B cell (primary cell): ENCODE measurements at regions not wholly inside any gene's neighbourhood (a gene's known extent, or its start where the extent isn't known, plus 50 kb on each side); places are given as distances from the start of the nearest gene placed in this dataset.

Experiments used
- ATAC-seq: fragments of 200-7000 bp; cut with Tn5 transposase; one replicate; pipeline ENCODE4 v1.10.0; 2021; ENCODE audit warnings: low read depth, mild to moderate bottlenecking, moderate number of reproducible peaks, moderate library complexity
- CTCF ChIA-PET: fragments of 350-600 bp; sonication (Branson Sonifier 250); formaldehyde crosslinking; loops from one replicate; lab custom pipeline; 2021; ENCODE audit warnings: antibody characterized with exemption, inconsistent platforms; lab: Charles Lee
- POLR2A ChIA-PET: fragments of 350-600 bp; sonication (Branson Sonifier 250); formaldehyde crosslinking; loops from one replicate; lab custom pipeline; 2021; ENCODE audit warnings: antibody characterized with exemption; lab: Charles Lee
- DNase-seq: peaks from one replicate; pipeline ENCODE4 v3.0.0; 2013
- H2AFZ ChIP-seq: 2 replicates; pipeline ENCODE4 v1.6.1; 2012; ENCODE audit warnings: mild to moderate bottlenecking, low read depth, low read length; ENCODE audit not compliant: insufficient read depth, poor library complexity, severe bottlenecking
- H3K27ac ChIP-seq, 2 donors: 1 replicate in 1 of 2; 2 replicates in 1 of 2; pipeline ENCODE4 v1.5.1; 2012 to 2013; ENCODE audit warnings: low read length in 2 of 2, mild to moderate bottlenecking in 2 of 2, moderate library complexity in 1 of 2
- H3K27me3 ChIP-seq, 4 experiments: fragments of 200-600 bp in 1 of 4; sonication (generic) in 1 of 4; replicated peaks in 1 of 4; 1 replicate in 2 of 4; 2 replicates in 2 of 4; pipeline versions ENCODE4 v1.6.1 to v1.7.0; 2013 to 2016; ENCODE audit warnings: low read length in 3 of 4, mild to moderate bottlenecking in 2 of 4, mixed read lengths in 1 of 4, moderate library complexity in 1 of 4; ENCODE audit not compliant: insufficient read depth in 4 of 4, control insufficient read depth in 3 of 4; ENCODE audit errors: control extremely low read depth in 1 of 4
- H3K36me3 ChIP-seq, 2 experiments: replicated peaks in 1 of 2; 1 replicate in 1 of 2; 2 replicates in 1 of 2; pipeline versions ENCODE4 v1.6.1 to v1.7.1; 2013; ENCODE audit warnings: low read length in 1 of 2; ENCODE audit not compliant: insufficient read depth in 2 of 2, control insufficient read depth in 1 of 2; ENCODE audit errors: control extremely low read depth in 1 of 2, extremely low read depth in 1 of 2
- H3K4me1 ChIP-seq, 2 donors: fragments of 200-600 bp in 1 of 2; sonication (generic) in 1 of 2; 1 replicate in 1 of 2; 2 replicates in 1 of 2; pipeline versions ENCODE4 v1.5.1 to v1.6.1; 2013 to 2017; ENCODE audit warnings: low read length in 2 of 2; ENCODE audit not compliant: control insufficient read depth in 2 of 2, insufficient read depth in 2 of 2
- H3K4me2 ChIP-seq: replicated peaks from 2 replicates; pipeline ENCODE3; 2012; ENCODE audit warnings: mild to moderate bottlenecking, low read depth, low read length; ENCODE audit not compliant: poor library complexity, severe bottlenecking
- H3K4me3 ChIP-seq, 5 experiments: fragments of 200-600 bp in 1 of 5; sonication (generic) in 1 of 5; 1 replicate in 3 of 5; 2 replicates in 2 of 5; pipeline versions ENCODE4 v1.5.1 to v1.7.0; 2011 to 2016; ENCODE audit warnings: low read length in 4 of 5, mild to moderate bottlenecking in 4 of 5, low read depth in 2 of 5, control low read depth in 1 of 5, moderate library complexity in 1 of 5; ENCODE audit not compliant: insufficient read depth in 1 of 5; ENCODE audit errors: control extremely low read depth in 1 of 5, extremely low read depth in 1 of 5
- H3K79me2 ChIP-seq: fragments of 200-600 bp; sonication (generic); one replicate; pipeline ENCODE4 v1.6.0; 2016; ENCODE audit warnings: low read length; ENCODE audit not compliant: control insufficient read depth, insufficient read depth
- H3K9ac ChIP-seq: fragments of 200-600 bp; sonication (generic); 2 replicates; pipeline ENCODE4 v1.6.1; 2017; ENCODE audit warnings: mild to moderate bottlenecking, low read length, moderate library complexity
- H3K9me3 ChIP-seq, 3 donors: one replicate each; pipeline versions ENCODE4 v1.6.1 to v1.7.1; 2013; ENCODE audit warnings: low read length in 2 of 3; ENCODE audit not compliant: control insufficient read depth in 2 of 3, insufficient read depth in 1 of 3; ENCODE audit errors: control extremely low read depth in 1 of 3
- H4K20me1 ChIP-seq: 2 replicates; pipeline ENCODE4 v1.6.0; 2012; ENCODE audit warnings: mild to moderate bottlenecking, low read length; ENCODE audit not compliant: insufficient read depth, control insufficient read depth, poor library complexity, severe bottlenecking
- H3K27ac Mint-ChIP-seq: one replicate; pipeline ENCODE4 v1.8.0; 2021; ENCODE audit warnings: mixed read lengths
- H3K27me3 Mint-ChIP-seq: one replicate; pipeline ENCODE4 v1.8.0; 2021; ENCODE audit warnings: mixed read lengths
- H3K4me1 Mint-ChIP-seq: one replicate; pipeline ENCODE4 v1.8.0; 2021; ENCODE audit warnings: mixed read lengths
- H3K4me3 Mint-ChIP-seq: one replicate; pipeline ENCODE4 v1.8.0; 2021; ENCODE audit warnings: mixed read lengths
- H3K9me3 Mint-ChIP-seq: one replicate; pipeline ENCODE4 v1.8.0; 2022; ENCODE audit warnings: mixed read lengths; ENCODE audit not compliant: insufficient read depth
- EZH2 ChIP-seq: IDR thresholded peaks from 2 replicates; pipeline ENCODE4 v1.6.1; 2012; ENCODE audit warnings: borderline replicate concordance, low read depth, mild to moderate bottlenecking, moderate library complexity, low read length; ENCODE audit not compliant: insufficient read depth, poor library complexity, severe bottlenecking
- WGBS: methylation state at CpG from one replicate; pipeline ENCODE4 v1.1.5; 2013; ENCODE audit warnings: missing lambda C conversion rate; ENCODE audit not compliant: insufficient coverage; 5-methylcytosine and 5-hydroxymethylcytosine counted together
- intact Hi-C: fragments of 100-400 bp; cut with micrococcal nuclease; formaldehyde crosslinking; loops from one replicate; pipeline ENCODE4 v1.10.0; 2022
- TF ChIP-seq, protein P1 (sequence below): fragments of 200-600 bp; IDR thresholded peaks from one replicate; pipeline ENCODE4 v1.8.0; 2022; ENCODE audit warnings: antibody characterized with exemption, mild to moderate bottlenecking

DNA sequence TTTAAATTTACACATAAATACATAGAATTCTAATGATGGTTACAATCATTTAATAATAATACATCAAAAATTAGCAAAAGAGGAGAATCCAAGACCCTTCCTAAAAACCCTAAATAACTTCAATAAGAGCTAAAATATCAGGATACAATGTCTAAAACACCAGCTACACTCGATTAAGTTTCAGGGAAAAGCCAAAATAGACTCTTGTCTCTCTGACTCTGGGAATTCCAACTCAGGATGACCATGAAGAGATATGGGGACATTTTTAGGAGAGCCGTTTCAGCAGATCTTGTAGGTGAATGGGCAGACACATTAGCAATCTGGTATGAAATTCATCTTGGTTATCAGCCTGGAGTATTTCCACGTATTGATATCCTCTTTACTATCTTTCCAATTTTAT, 193.3 kb upstream of the NR3C1 start:
- TF ChIP-seq, protein P1, sequence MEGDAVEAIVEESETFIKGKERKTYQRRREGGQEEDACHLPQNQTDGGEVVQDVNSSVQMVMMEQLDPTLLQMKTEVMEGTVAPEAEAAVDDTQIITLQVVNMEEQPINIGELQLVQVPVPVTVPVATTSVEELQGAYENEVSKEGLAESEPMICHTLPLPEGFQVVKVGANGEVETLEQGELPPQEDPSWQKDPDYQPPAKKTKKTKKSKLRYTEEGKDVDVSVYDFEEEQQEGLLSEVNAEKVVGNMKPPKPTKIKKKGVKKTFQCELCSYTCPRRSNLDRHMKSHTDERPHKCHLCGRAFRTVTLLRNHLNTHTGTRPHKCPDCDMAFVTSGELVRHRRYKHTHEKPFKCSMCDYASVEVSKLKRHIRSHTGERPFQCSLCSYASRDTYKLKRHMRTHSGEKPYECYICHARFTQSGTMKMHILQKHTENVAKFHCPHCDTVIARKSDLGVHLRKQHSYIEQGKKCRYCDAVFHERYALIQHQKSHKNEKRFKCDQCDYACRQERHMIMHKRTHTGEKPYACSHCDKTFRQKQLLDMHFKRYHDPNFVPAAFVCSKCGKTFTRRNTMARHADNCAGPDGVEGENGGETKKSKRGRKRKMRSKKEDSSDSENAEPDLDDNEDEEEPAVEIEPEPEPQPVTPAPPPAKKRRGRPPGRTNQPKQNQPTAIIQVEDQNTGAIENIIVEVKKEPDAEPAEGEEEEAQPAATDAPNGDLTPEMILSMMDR, result no peak
- no peak for TF ChIP-seq EZH2
- no CpG with 5 or more reads among the region's 3 CpGs for WGBS
- H3K9me3 Mint-ChIP-seq, result no peaks in the 10 kb centered on the region

GRCh38 chr5:143594902-143595818, 191.7 kb upstream of the NR3C1 start:
- ATAC-seq (no peak), DNase-seq (no peak)
- peaks cover 26% of the 10 kb centered on the region for H3K4me1 Mint-ChIP-seq
- peaks cover 17 to 19% of the 10 kb centered on the region in 2 donors for H3K4me1 ChIP-seq
- H3K4me3 Mint-ChIP-seq, result no peak overlapping the region
- WGBS, result 96% methylated on average over 3 of the region's 6 CpGs
- ChIA-PET POLR2A (no interaction called here), CTCF (interaction anchor here (1.3 kb wide), 1 partner anchor 21 kb away, joined by 3 read pairs; no protein-coding TSS in a partner anchor)
- H3K4me2 ChIP-seq, result no peak overlapping the region
- H2AFZ ChIP-seq, result no peak overlapping the region
- no peaks in the 10 kb centered on the region for H3K79me2 ChIP-seq
- H3K27me3 Mint-ChIP-seq, result no peaks in the 10 kb centered on the region
- H3K9me3 Mint-ChIP-seq, result no peaks in the 10 kb centered on the region
- no peak overlapping the region for H3K27ac Mint-ChIP-seq
- H3K36me3 ChIP-seq, result no peaks in the 10 kb centered on the region
- no peaks in the 10 kb centered on the region for H3K9me3 ChIP-seq
- no peak for TF ChIP-seq EZH2
- TF ChIP-seq, protein P1, result no peak
- no peaks in the 10 kb centered on the region for H3K27me3 ChIP-seq
- H3K27ac ChIP-seq, result no peak overlapping the region
- no peak overlapping the region for H3K4me3 ChIP-seq
- H4K20me1 ChIP-seq, result no peaks in the 10 kb centered on the region
- H3K9ac ChIP-seq, result no peak overlapping the region
- intact Hi-C loops, result no loop called here

More for the DNA sequence above, 193.3 kb upstream of the NR3C1 start:
- Histone ChIP-seq H3K9ac (no peak overlapping the region), H4K20me1 (no peaks in the 10 kb centered on the region), H3K4me3 (no peak overlapping the region), H3K9me3 (no peaks in the 10 kb centered on the region), H3K36me3 (no peaks in the 10 kb centered on the region), H3K27ac (no peak overlapping the region), H3K79me2 (no peaks in the 10 kb centered on the region), H3K4me2 (no peak overlapping the region), H2AFZ (no peak overlapping the region), H3K4me1 (peaks cover 17 to 19% of the 10 kb centered on the region in 2 donors), H3K27me3 (no peaks in the 10 kb centered on the region)
- DNase-seq, result no peak
- Mint-ChIP-seq H3K4me3 (no peak overlapping the region), H3K4me1 (peaks cover 22% of the 10 kb centered on the region), H3K27ac (no peak overlapping the region), H3K27me3 (no peaks in the 10 kb centered on the region)
- no peak for ATAC-seq
- intact Hi-C loops, result no loop called here
- ChIA-PET POLR2A (no interaction called here), CTCF (no interaction called here)
